Urothelium cell line (cell line): ENCODE measurements at regions not wholly inside any gene's neighbourhood (a gene's known extent, or its start where the extent isn't known, plus 50 kb on each side); places are given as distances from the start of the nearest gene placed in this dataset.

Experiments used
- DNase-seq: peaks from one replicate; pipeline ENCODE4 v3.0.0; 2011; ENCODE audit warnings: low spot score, mixed read lengths
- FAIRE-seq: peaks from 2 replicates; lab custom pipeline; 2011; peaks lifted over from hg19 to GRCh38; lab: Jason Lieb, UNC

- FAIRE-seq (no peak), DNase-seq (peak; percentile 33)
Observed at GRCh38 chr1:163013826-163014600, 55.1 kb upstream of the RGS4 start.

GRCh38 chr1:163006051-163006834 is 62.9 kb upstream of the RGS4 start:
- FAIRE-seq (no peak), DNase-seq (no peak)

GRCh38 chr1:162997499-162998285 is 71.5 kb upstream of the RGS4 start:
- DNase-seq: no peak
- FAIRE-seq: no peak

- DNase-seq (no peak), FAIRE-seq (no peak)
Observed at GRCh38 chr1:162996261-162996660, 72.9 kb upstream of the RGS4 start.

GRCh38 chr1:162994921-162995320 is 74.2 kb upstream of the RGS4 start:
- FAIRE-seq (no peak), DNase-seq (no peak)

- no peak for FAIRE-seq
- no peak for DNase-seq
Observed at GRCh38 chr1:162993846-162994245, 75.3 kb upstream of the RGS4 start.

GRCh38 chr1:162992945-162993344 is 76.2 kb upstream of the RGS4 start:
- DNase-seq: no peak
- FAIRE-seq: no peak

GRCh38 chr1:162991444-162991843 is 77.7 kb upstream of the RGS4 start:
- DNase-seq: no peak
- no peak for FAIRE-seq

GRCh38 chr1:162990665-162991064 is 78.5 kb upstream of the RGS4 start:
- FAIRE-seq: no peak

GRCh38 chr1:162988869-162989268 is 80.3 kb upstream of the RGS4 start:
- DNase-seq (no peak), FAIRE-seq (no peak)

More at GRCh38 chr1:162990665-162991064, 78.5 kb upstream of the RGS4 start:
- DNase-seq: no peak

GRCh38 chr1:162987866-162988265 is 81.3 kb upstream of the RGS4 start:
- peak; percentile 53 for DNase-seq
- FAIRE-seq: no peak

GRCh38 chr1:162985816-162986435 is 83.2 kb upstream of the RGS4 start:
- no peak for FAIRE-seq
- DNase-seq: no peak

GRCh38 chr1:162984699-162985098 is 84.5 kb upstream of the RGS4 start:
- DNase-seq (no peak), FAIRE-seq (no peak)

GRCh38 chr1:162983671-162984425 is 85.3 kb upstream of the RGS4 start:
- DNase-seq (no peak), FAIRE-seq (no peak)

- no peak for DNase-seq
- no peak for FAIRE-seq
Observed at GRCh38 chr1:162982364-162982763, 86.8 kb upstream of the RGS4 start.

- DNase-seq (no peak), FAIRE-seq (no peak)
Observed at GRCh38 chr1:162977944-162978568, 91.1 kb upstream of the RGS4 start.

GRCh38 chr1:162976628-162977027 is 92.5 kb upstream of the RGS4 start:
- FAIRE-seq (no peak), DNase-seq (no peak)

- no peak for DNase-seq
- FAIRE-seq: no peak
Observed at GRCh38 chr1:162974810-162975209, 94.4 kb upstream of the RGS4 start.

- DNase-seq (peak; percentile 34), FAIRE-seq (no peak)
Observed at GRCh38 chr1:162973381-162973795, 95.8 kb upstream of the RGS4 start.

- DNase-seq (no peak), FAIRE-seq (no peak)
Observed at GRCh38 chr1:162972773-162973172, 96.4 kb upstream of the RGS4 start.
